Smooth muscle cell (in vitro differentiated cells): ENCODE measurements at regions not wholly inside any gene's neighbourhood (a gene's known extent, or its start where the extent isn't known, plus 50 kb on each side); places are given as distances from the start of the nearest gene placed in this dataset.

Experiments used
- DNase-seq: peaks from one replicate; lab custom pipeline; 2025; ENCODE audit not compliant: unreplicated experiment; lab: John Stamatoyannopoulos, UW
- H2AFZ ChIP-seq: fragments of 200-600 bp; sonication (generic); 2 replicates; pipeline ENCODE4 v1.6.0; 2016; ENCODE audit warnings: antibody characterized with exemption, low read depth, mild to moderate bottlenecking
- H3F3A ChIP-seq: fragments of 200-600 bp; sonication (generic); 2 replicates; pipeline ENCODE4 v1.6.0; 2017; ENCODE audit warnings: antibody characterized with exemption, low read depth
- H3K27ac ChIP-seq: fragments of 200-600 bp; sonication (generic); 2 replicates; pipeline ENCODE4 v1.5.1; 2016; ENCODE audit warnings: low read depth, mild to moderate bottlenecking
- H3K27me3 ChIP-seq: fragments of 200-600 bp; sonication (generic); 2 replicates; pipeline ENCODE4 v1.6.1; 2016; ENCODE audit warnings: low read depth, mild to moderate bottlenecking
- H3K36me3 ChIP-seq: fragments of 200-600 bp; sonication (generic); 2 replicates; pipeline ENCODE4 v1.5.1; 2016; ENCODE audit warnings: low read depth
- H3K4me1 ChIP-seq: fragments of 200-600 bp; sonication (generic); 2 replicates; pipeline ENCODE4 v1.5.1; 2016; ENCODE audit warnings: low read depth
- H3K4me2 ChIP-seq: fragments of 200-600 bp; sonication (generic); 2 replicates; pipeline ENCODE4 v1.6.0; 2016; ENCODE audit warnings: mild to moderate bottlenecking
- H3K4me3 ChIP-seq: fragments of 200-600 bp; sonication (generic); 2 replicates; pipeline ENCODE4 v1.5.1; 2016; ENCODE audit warnings: mild to moderate bottlenecking
- H3K79me2 ChIP-seq: fragments of 200-600 bp; sonication (generic); 2 replicates; pipeline ENCODE4 v1.6.0; 2016; ENCODE audit warnings: low read depth, mild to moderate bottlenecking
- H3K9ac ChIP-seq: fragments of 200-600 bp; sonication (generic); 2 replicates; pipeline ENCODE4 v1.6.0; 2016; ENCODE audit warnings: low read depth
- H3K9me3 ChIP-seq: fragments of 200-600 bp; sonication (generic); replicated peaks from 2 replicates; pipeline ENCODE4 v1.5.1; 2016; ENCODE audit warnings: low read depth
- H4K20me1 ChIP-seq: fragments of 200-600 bp; sonication (generic); 2 replicates; pipeline ENCODE4 v1.6.0; 2016; ENCODE audit warnings: low read depth
- CTCF ChIP-seq: fragments of 200-600 bp; sonication (generic); IDR thresholded peaks from 2 replicates; pipeline ENCODE4 v1.5.1; 2017; ENCODE audit warnings: borderline replicate concordance, mild to moderate bottlenecking, antibody characterized with exemption; ENCODE audit not compliant: insufficient read depth, poor library complexity, severe bottlenecking
- WGBS: methylation state at CpG from one replicate; pipeline ENCODE4 v1.1.7; 2016; ENCODE audit warnings: low lambda C conversion rate; 5-methylcytosine and 5-hydroxymethylcytosine counted together

- Histone ChIP-seq H3K9ac (no peak overlapping the region), H2AFZ (no peak overlapping the region), H3K4me1 (no peaks in the 10 kb centered on the region), H3K4me2 (no peak overlapping the region), H3K36me3 (no peaks in the 10 kb centered on the region), H4K20me1 (no peaks in the 10 kb centered on the region), H3F3A (no peaks in the 10 kb centered on the region), H3K27me3 (no peaks in the 10 kb centered on the region), H3K79me2 (no peaks in the 10 kb centered on the region), H3K27ac (no peak overlapping the region), H3K4me3 (no peak overlapping the region), H3K9me3 (no peaks in the 10 kb centered on the region)
- 85% methylated on average over 3 of the region's 5 CpGs for WGBS
- no peak for DNase-seq
- no peak for TF ChIP-seq CTCF
Observed at GRCh38 chrX:65148232-65148631, 172.0 kb upstream of the ZC4H2 start.

- Histone ChIP-seq H3K27me3 (no peaks in the 10 kb centered on the region), H3K36me3 (no peaks in the 10 kb centered on the region), H3K79me2 (no peaks in the 10 kb centered on the region), H3K9ac (no peak overlapping the region), H4K20me1 (no peaks in the 10 kb centered on the region), H3K4me3 (no peak overlapping the region), H3K27ac (no peak overlapping the region), H3K4me2 (no peak overlapping the region), H3F3A (no peaks in the 10 kb centered on the region), H2AFZ (no peak overlapping the region), H3K4me1 (no peaks in the 10 kb centered on the region), H3K9me3 (peaks cover 10% of the 10 kb centered on the region)
- DNase-seq: no peak
- no peak for TF ChIP-seq CTCF
- WGBS: 74% methylated on average over 1 of the region's 1 CpG
Observed at GRCh38 chrX:65136424-65136823, 160.2 kb upstream of the ZC4H2 start.

- no peak for DNase-seq
- Histone ChIP-seq H3K79me2 (no peaks in the 10 kb centered on the region), H3K27ac (no peak overlapping the region), H2AFZ (no peak overlapping the region), H3K9ac (no peak overlapping the region), H3K4me1 (no peaks in the 10 kb centered on the region), H3F3A (no peaks in the 10 kb centered on the region), H3K27me3 (no peaks in the 10 kb centered on the region), H3K36me3 (no peaks in the 10 kb centered on the region), H3K4me2 (no peak overlapping the region), H3K4me3 (no peak overlapping the region), H3K9me3 (no peaks in the 10 kb centered on the region), H4K20me1 (no peaks in the 10 kb centered on the region)
- TF ChIP-seq CTCF: no peak
- 54% methylated on average over 3 of the region's 3 CpGs for WGBS
Observed at GRCh38 chrX:65127842-65128241, 151.6 kb upstream of the ZC4H2 start.

GRCh38 chrX:65098851-65099250 lies 122.6 kb upstream of the ZC4H2 start:
- H3K9me3 ChIP-seq: peaks cover 12% of the 10 kb centered on the region
- H3K4me1 ChIP-seq: no peaks in the 10 kb centered on the region
- no peaks in the 10 kb centered on the region for H3F3A ChIP-seq
- WGBS: 79% methylated on average over 3 of the region's 3 CpGs
- no peaks in the 10 kb centered on the region for H3K36me3 ChIP-seq
- TF ChIP-seq CTCF: no peak
- no peak overlapping the region for H3K4me2 ChIP-seq
- no peak overlapping the region for H3K4me3 ChIP-seq
- no peak for DNase-seq
- no peak overlapping the region for H3K9ac ChIP-seq
- H3K27ac ChIP-seq: no peak overlapping the region
- H3K79me2 ChIP-seq: no peaks in the 10 kb centered on the region
- no peak overlapping the region for H2AFZ ChIP-seq
- H3K27me3 ChIP-seq: no peaks in the 10 kb centered on the region
- no peaks in the 10 kb centered on the region for H4K20me1 ChIP-seq
